SHP77 (cell line): ENCODE measurements at regions not wholly inside any gene's neighbourhood (a gene's known extent, or its start where the extent isn't known, plus 50 kb on each side); places are given as distances from the start of the nearest gene placed in this dataset.
"Not testable (repeated sequence)": the region's sequence is repeated elsewhere in the genome, so short reads cannot be mapped to it uniquely, and the experiment has no call there.

Experiments used
- DNase-seq, 2 experiments: peaks; one replicate each; lab custom pipeline; 2025; lab: John Stamatoyannopoulos, UW

- DNase-seq: no peak
These were observed 146.7 kb downstream of the HLX start for GRCh38 chr1:221025956-221026355.

DNA sequence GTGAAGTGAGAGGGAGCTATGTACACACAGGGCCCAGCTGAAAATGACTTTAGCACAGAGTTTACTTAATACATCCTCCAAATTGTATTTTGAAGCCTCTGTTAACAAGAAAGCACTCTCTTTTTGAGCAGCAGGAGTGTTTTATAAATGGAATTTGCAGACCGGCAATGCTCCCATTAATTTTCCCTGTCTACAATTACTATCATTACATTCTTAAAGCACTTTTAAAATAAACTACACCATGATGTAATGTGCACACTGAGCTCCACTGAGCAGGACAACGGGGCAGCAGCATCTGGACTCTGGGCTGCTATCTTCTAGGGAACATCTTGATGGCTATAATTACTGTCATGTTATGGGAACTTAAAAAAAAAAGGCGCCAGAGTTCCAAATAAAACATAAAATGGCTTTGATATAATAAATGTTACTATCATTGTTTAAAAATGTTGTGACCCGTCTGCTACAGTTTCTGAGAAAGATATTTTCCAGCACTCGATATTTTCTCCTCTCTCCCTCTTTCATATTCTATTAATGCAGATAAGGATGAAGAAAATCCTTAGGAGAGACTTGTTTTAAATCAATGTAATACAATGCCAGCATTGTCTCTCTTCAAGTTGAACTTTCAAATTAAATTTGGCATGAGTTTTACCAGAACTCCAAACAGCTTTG lies 150.9 kb downstream of the HLX start:
- no peak for DNase-seq

- DNase-seq: no peak
These were observed 151.7 kb downstream of the HLX start for GRCh38 chr1:221030990-221031389.

GRCh38 chr1:221031458-221032203 lies 152.4 kb downstream of the HLX start:
- DNase-seq: no peak

DNA sequence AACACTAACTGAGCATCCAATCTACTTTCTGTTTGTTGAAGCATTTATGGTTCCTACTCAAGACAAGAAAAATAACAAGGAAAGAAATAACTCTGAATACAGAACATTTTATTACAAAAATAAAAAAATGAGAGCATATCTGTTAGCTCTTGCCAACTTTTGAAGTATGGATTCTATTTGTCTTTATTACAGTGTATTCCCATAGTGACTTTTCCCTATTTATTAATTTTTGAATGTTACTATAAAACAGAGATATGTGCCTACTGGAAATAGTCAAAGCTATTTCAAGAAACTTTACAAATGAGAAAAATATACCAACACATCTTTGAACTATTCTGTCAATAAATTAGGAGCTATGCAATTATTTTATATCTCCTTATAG lies 153.0 kb downstream of the HLX start:
- DNase-seq: no peak

DNA sequence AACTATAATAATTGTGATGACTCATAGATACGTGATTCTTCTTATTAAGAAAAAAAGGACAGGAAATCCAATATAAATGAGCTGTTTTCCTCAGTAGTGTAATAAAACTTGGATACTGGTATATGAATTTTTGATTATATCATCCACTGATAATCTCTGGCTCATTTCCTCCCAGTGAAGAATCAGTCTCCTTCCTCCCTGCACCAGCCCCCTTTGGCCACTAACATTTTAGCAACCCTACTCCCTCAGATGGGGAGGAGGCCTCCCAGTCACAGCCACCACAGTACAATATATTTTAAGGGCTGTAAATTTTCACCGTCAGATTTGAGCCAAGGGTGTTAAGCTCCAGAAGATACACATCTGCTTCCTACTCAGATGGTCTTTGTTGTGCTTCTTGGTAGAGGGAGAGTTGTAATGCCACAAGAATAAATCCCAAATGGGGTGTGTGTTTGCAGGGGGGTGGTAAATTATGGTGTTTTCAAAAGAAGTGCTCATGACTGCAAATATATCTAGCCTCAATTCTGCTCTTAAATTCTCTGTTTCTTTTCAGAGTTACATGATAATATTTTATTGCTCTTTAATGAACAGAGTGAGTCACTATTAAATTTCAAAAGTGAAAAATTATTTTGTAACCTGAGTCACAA lies 153.5 kb downstream of the HLX start:
- DNase-seq: no peak

DNA sequence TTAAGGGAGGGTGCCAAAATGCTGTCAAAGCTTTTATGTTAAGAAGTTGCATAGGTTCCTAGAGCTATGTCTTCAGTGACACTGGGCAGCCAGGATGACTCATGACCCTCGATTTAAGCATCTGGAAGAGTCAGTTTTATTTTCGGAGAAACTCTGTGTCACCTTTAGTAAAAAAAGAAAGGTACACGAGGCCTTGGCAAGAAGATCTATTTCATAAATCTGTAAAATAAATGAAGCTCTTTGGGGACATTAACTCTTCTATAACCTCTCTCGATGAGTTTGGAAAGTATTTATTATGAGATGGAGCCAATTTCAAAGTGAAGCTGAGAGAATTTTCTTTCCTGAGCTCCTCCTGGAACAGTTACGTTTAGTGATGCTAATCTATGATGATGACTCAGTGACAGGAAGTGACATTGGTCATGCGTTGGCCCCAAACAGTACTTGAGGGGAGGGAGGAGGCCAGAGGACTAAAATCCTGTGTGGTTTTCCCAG lies 156.5 kb downstream of the HLX start:
- peak; percentile 4 to 20 for DNase-seq

DNA sequence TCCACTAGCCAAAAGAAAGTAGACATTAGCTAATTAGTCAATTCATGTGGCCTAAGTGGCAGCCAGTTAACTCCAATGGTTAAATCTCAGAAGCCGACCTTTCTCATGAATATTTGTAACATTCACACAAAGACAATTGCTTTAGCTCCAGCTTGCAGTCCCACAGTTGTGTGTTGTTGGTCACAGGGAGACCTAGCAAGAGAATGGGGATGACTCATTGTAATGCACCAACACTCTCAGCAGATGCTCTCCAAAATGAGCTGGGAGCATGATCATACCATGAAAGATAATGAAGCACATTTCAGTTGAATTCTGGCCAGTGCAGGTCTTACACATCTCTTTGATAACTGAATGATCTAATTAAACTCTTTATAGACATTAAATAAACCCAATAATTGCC lies 160.4 kb downstream of the HLX start:
- DNase-seq: no peak

GRCh38 chr1:221040101-221040500 lies 160.9 kb downstream of the HLX start:
- no peak for DNase-seq

- no peak for DNase-seq
These were observed 161.5 kb downstream of the HLX start for GRCh38 chr1:221040691-221041285.

- DNase-seq: no peak
These were observed 165.3 kb downstream of the HLX start for GRCh38 chr1:221044538-221044937.

DNA sequence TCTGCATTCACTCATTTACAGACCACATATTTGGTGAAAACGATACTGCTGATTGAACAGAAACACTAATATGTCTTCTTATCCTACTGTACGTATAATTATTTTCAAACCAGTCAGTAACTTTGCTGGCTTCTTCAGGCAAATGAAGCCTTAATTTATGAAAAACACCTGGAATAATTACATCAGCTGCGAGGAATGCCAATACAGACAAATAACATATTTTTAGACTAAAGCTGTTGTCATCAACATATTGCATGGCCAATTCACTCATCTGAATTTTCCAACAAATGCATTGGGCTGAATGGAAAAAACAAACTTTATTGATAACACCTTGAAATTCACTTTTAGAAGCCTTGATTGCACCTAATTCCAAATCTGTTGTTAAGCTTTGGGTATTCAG lies 165.9 kb downstream of the HLX start:
- no peak for DNase-seq

DNA sequence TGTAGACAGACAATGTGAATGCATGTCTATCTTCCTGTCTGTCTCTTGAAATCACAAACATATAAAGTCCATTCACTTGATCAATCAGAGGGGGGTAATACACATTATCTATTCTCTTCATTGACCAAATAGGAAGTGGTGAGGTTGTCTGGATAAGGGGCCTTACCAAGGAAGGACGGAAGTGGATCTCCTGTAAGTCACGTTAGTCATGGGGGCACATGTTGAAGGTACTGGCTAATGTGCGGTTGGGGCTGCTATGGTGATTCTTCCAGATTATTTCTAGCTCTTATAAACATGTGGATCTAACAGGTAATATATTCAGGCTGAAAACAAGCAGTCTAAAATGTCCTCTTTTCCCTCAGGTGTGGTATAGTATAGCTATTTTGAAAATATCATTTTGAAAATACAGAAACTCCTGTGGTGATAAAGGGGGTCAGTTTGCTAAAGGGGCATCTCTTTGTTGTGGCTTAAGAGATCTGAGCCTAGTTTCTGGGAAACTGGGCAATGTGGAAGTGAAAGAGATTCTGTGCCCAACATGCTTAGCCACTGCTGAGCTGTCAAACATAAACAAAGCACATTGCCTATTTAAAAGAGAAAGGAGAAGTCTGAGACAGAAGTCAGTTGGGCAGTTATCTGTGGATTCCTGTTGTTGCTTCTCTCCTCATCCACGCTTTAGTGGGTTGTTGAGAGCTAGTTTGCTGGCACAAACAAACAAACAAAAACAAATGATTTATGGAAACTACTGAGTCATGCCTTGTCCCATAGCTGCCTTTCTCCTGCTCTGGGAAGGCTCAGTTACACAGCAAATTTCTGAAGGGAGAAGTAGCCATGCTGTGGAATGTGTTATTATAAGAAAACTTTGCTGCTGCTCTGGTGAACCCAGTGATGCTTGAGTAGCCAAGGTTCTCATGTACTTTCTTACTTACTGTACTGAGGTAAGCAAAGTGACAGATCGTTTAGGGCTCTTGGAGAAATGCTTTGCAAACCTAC lies 166.9 kb downstream of the HLX start:
- no peak for DNase-seq

- DNase-seq: not testable (repeated sequence)
These were observed 172.1 kb downstream of the HLX start for GRCh38 chr1:221051391-221051790.

GRCh38 chr1:221053889-221054288 lies 174.6 kb downstream of the HLX start:
- no peak for DNase-seq

- DNase-seq: no peak
These were observed 180.3 kb downstream of the HLX start for GRCh38 chr1:221059506-221059905.

- DNase-seq: no peak
These were observed 184.4 kb downstream of the HLX start for GRCh38 chr1:221063651-221064050.

GRCh38 chr1:221066351-221067001 lies 187.2 kb downstream of the HLX start:
- no peak for DNase-seq

DNA sequence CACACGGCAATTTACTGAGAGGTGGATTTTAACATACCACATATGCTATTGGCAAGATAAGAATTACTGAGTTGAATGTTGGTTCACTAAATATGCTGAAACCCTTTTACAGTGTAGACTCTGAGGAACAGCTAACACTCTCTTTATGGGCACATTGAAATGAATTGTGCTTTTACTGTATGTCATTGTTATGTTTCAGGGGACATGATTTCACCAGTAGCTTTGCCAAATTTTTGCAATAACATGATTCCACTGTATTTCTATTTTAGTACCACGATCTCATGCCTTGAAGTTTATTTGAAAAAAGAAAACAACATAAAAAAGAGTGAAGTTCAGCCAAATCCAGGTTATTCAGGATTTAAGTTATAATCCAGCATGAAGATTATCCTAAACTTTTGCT lies 188.5 kb downstream of the HLX start:
- DNase-seq: no peak

- DNase-seq: no peak
These were observed 190.1 kb downstream of the HLX start for GRCh38 chr1:221069178-221069903.
